ENCODE measurements at regions not wholly inside any gene's neighbourhood (a gene's known extent, or its start where the extent isn't known, plus 50 kb on each side); places are given as distances from the start of the nearest gene placed in this dataset.

- TF ChIP-seq EZH2 (IDR thresholded peaks at IDR 0.05; ENCODE audit: low read length, missing control alignments), result no peak
- no peak for TF ChIP-seq CTCF (conservative IDR thresholded peaks at IDR 0.05 in 1 of 2, IDR thresholded peaks at IDR 0.05 in 1 of 2; ENCODE audit: low read depth in 1 of 2, low read length in 2 of 2)
These were observed 512.3 kb downstream of the FAT4 start for GRCh38 chr4:125826801-125827695.

All from fibroblast of lung (primary cell).